SK-N-SH (cell line): ENCODE measurements at regions not wholly inside any gene's neighbourhood (a gene's known extent, or its start where the extent isn't known, plus 50 kb on each side); places are given as distances from the start of the nearest gene placed in this dataset.
A peak's percentile ranks its signal among the peaks of the same experiment; 100 is the strongest.

ENCODE experiments used
- CTCF ChIA-PET: fragments of 300-600, 350-600 bp; formaldehyde crosslinking; extraction: SDS; loops from one replicate; lab custom pipeline; 2021; lab: Yijun Ruan, JAX
- POLR2A ChIA-PET: fragments of 350-600 bp; sonication (Branson Sonifier 250); formaldehyde crosslinking; extraction: SDS; loops from one replicate; lab custom pipeline; 2020; ENCODE audit warnings: antibody characterized with exemption, inconsistent platforms; lab: Yijun Ruan, JAX
- DNase-seq: peaks from one replicate; pipeline ENCODE4 v3.0.0; 2012
- H2AFZ ChIP-seq: fragments of 200-600 bp; sonication (generic); 2 replicates; pipeline ENCODE4 v1.8.1; 2016; ENCODE audit warnings: antibody characterized with exemption, mild to moderate bottlenecking, low read depth
- H3F3A ChIP-seq: fragments of 200-600 bp; sonication (generic); replicated peaks from 2 replicates; pipeline ENCODE3; 2016; ENCODE audit warnings: antibody characterized with exemption, mild to moderate bottlenecking; ENCODE audit not compliant: insufficient read depth
- H3K27ac ChIP-seq, 2 experiments: fragments of 200-500 bp in 1 of 2; fragments of 200-600 bp in 1 of 2; sonication (Bioruptor generic) in 1 of 2; sonication (generic), shearing (Covaris generic) in 1 of 2; 2 replicates each; pipeline versions ENCODE4 v1.5.1 to v1.6.1; 2014 to 2016; ENCODE audit warnings: low read depth in 2 of 2, inconsistent platforms in 1 of 2, low read length in 1 of 2, mild to moderate bottlenecking in 1 of 2, mixed read lengths in 1 of 2
- H3K27me3 ChIP-seq: fragments of 200-600 bp; sonication (generic), shearing (Covaris generic); 2 replicates; pipeline ENCODE4 v1.6.1; 2016; ENCODE audit warnings: mixed run types; ENCODE audit not compliant: insufficient read depth
- H3K36me3 ChIP-seq, 2 experiments: fragments of 200-500 bp in 1 of 2; fragments of 200-600 bp in 1 of 2; sonication (Bioruptor generic) in 1 of 2; sonication (generic) in 1 of 2; replicated peaks in 1 of 2; 2 replicates each; pipeline versions ENCODE3 to v1.5.1; 2014 to 2016; ENCODE audit warnings: low read length in 1 of 2, mild to moderate bottlenecking in 1 of 2; ENCODE audit not compliant: insufficient read depth in 2 of 2, control insufficient read depth in 1 of 2
- H3K4me1 ChIP-seq, 2 experiments: fragments of 200-500 bp in 1 of 2; fragments of 200-600 bp in 1 of 2; sonication (Bioruptor generic) in 1 of 2; sonication (generic), shearing (Covaris generic) in 1 of 2; 2 replicates each; pipeline versions ENCODE4 v1.5.1 to v1.6.1; 2014 to 2016; ENCODE audit warnings: low read depth in 1 of 2, low read length in 1 of 2, mixed run types in 1 of 2; ENCODE audit not compliant: insufficient read depth in 2 of 2, control insufficient read depth in 1 of 2
- H3K4me2 ChIP-seq: fragments of 200-600 bp; sonication (generic), shearing (Covaris generic); 2 replicates; pipeline ENCODE4 v1.6.1; 2017; ENCODE audit warnings: mixed run types
- H3K4me3 ChIP-seq, 2 experiments: fragments of 200-500 bp in 1 of 2; fragments of 200-600 bp in 1 of 2; sonication (Bioruptor generic) in 1 of 2; sonication (generic), shearing (Covaris generic) in 1 of 2; 2 replicates each; pipeline versions ENCODE4 v1.5.1 to v1.8.1; 2014 to 2016; ENCODE audit warnings: low read depth in 2 of 2, inconsistent platforms in 1 of 2, low read length in 1 of 2, mild to moderate bottlenecking in 1 of 2, mixed read lengths in 1 of 2, moderate library complexity in 1 of 2
- H3K79me2 ChIP-seq: fragments of 200-600 bp; sonication (generic); 2 replicates; pipeline ENCODE4 v1.8.1; 2017; ENCODE audit warnings: mild to moderate bottlenecking; ENCODE audit not compliant: insufficient read depth
- H3K9ac ChIP-seq: fragments of 200-600 bp; sonication (generic); 2 replicates; pipeline ENCODE4 v1.6.1; 2017; ENCODE audit warnings: mixed run types
- H3K9me2 ChIP-seq: fragments of 200-600 bp; sonication (generic); 2 replicates; pipeline ENCODE4 v1.6.1; 2017; ENCODE audit warnings: mixed run types
- H3K9me3 ChIP-seq: fragments of 200-600 bp; sonication (generic); 2 replicates; pipeline ENCODE4 v1.6.1; 2017; ENCODE audit warnings: mixed run types, mild to moderate bottlenecking, moderate library complexity
- H4K20me1 ChIP-seq: fragments of 200-600 bp; sonication (generic); 2 replicates; pipeline ENCODE4 v1.6.1; 2017; ENCODE audit warnings: mild to moderate bottlenecking, mixed run types; ENCODE audit not compliant: insufficient read depth
- CHD2 ChIP-seq: fragments of 150-350 bp; IDR thresholded peaks from 2 replicates; pipeline ENCODE4 v1.6.1; 2018; ENCODE audit warnings: low read length; ENCODE audit not compliant: partially characterized antibody
- EP300 ChIP-seq, 2 experiments: IDR thresholded peaks; 2 replicates each; pipeline versions ENCODE4 v1.4.0 to v1.6.1; 2012; ENCODE audit warnings: borderline replicate concordance in 1 of 2, low read depth in 1 of 2, low read length in 1 of 2
- EZH2phosphoT487 ChIP-seq: fragments of 200-600 bp; sonication (generic); IDR thresholded peaks from 2 replicates; pipeline ENCODE4 v1.6.1; 2017; ENCODE audit warnings: low read depth, mixed run types, mild to moderate bottlenecking, antibody characterized with exemption, moderate library complexity, borderline replicate concordance
- FOSL2 ChIP-seq: IDR thresholded peaks from 2 replicates; pipeline ENCODE4 v1.4.0; 2012; ENCODE audit warnings: low read depth, mild to moderate bottlenecking, moderate library complexity, borderline replicate concordance
- FOXM1 ChIP-seq: IDR thresholded peaks from 2 replicates; pipeline ENCODE4 v1.4.0; 2012; ENCODE audit warnings: low read depth, mild to moderate bottlenecking
- GATA2 ChIP-seq: sonication (generic); formaldehyde crosslinking; IDR thresholded peaks from 2 replicates; pipeline ENCODE4 v1.5.0; 2020; ENCODE audit warnings: mild to moderate bottlenecking, missing genetic modification reagents
- MEF2A ChIP-seq: IDR thresholded peaks from 2 replicates; pipeline ENCODE4 v1.4.0; 2012; ENCODE audit warnings: low read depth, borderline replicate concordance
- POLR2AphosphoS5 ChIP-seq: IDR thresholded peaks from 2 replicates; pipeline ENCODE4 v1.6.1; 2012; ENCODE audit warnings: low read depth, low read length
- RAD21 ChIP-seq: IDR thresholded peaks from 2 replicates; pipeline ENCODE4 v1.6.1; 2012; ENCODE audit warnings: mild to moderate bottlenecking, low read length
- REST ChIP-seq: IDR thresholded peaks from 2 replicates; pipeline ENCODE4 v1.6.1; 2012; ENCODE audit warnings: mild to moderate bottlenecking, low read depth, low read length, moderate library complexity
- SIN3A ChIP-seq: IDR thresholded peaks from 2 replicates; pipeline ENCODE4 v1.6.1; 2012; ENCODE audit warnings: low read depth, mild to moderate bottlenecking, low read length, moderate library complexity, borderline replicate concordance
- TCF12 ChIP-seq: IDR thresholded peaks from 2 replicates; pipeline ENCODE4 v1.4.0; 2012
- USF1 ChIP-seq: IDR thresholded peaks from 2 replicates; pipeline ENCODE4 v1.4.0; 2012; ENCODE audit warnings: low read depth, borderline replicate concordance
- WGBS: methylation state at CpG from one replicate; pipeline ENCODE4 v1.1.6; 2017; ENCODE audit warnings: low lambda C conversion rate; 5-methylcytosine and 5-hydroxymethylcytosine counted together
- TF ChIP-seq, protein P1 (sequence below): fragments of 200-600 bp; sonication (generic); IDR thresholded peaks from 2 replicates; pipeline ENCODE4 v1.6.1; 2017; ENCODE audit warnings: antibody characterized with exemption, mild to moderate bottlenecking, moderate library complexity
- TF ChIP-seq, protein P2 (sequence below): fragments of 150-350 bp; IDR thresholded peaks from 2 replicates; pipeline ENCODE4 v1.6.1; 2016; ENCODE audit warnings: mild to moderate bottlenecking, low read depth, low read length

- TF ChIP-seq MEF2A (no peak), CHD2 (no peak), SIN3A (no peak), TCF12 (no peak), EZH2phosphoT487 (no peak), EP300 (IDR thresholded peaks at IDR 0.05; ENCODE audit: borderline replicate concordance in 1 of 2, low read depth in 1 of 2, low read length in 1 of 2) (no peak), FOSL2 (no peak)
- TF ChIP-seq, protein P1, sequence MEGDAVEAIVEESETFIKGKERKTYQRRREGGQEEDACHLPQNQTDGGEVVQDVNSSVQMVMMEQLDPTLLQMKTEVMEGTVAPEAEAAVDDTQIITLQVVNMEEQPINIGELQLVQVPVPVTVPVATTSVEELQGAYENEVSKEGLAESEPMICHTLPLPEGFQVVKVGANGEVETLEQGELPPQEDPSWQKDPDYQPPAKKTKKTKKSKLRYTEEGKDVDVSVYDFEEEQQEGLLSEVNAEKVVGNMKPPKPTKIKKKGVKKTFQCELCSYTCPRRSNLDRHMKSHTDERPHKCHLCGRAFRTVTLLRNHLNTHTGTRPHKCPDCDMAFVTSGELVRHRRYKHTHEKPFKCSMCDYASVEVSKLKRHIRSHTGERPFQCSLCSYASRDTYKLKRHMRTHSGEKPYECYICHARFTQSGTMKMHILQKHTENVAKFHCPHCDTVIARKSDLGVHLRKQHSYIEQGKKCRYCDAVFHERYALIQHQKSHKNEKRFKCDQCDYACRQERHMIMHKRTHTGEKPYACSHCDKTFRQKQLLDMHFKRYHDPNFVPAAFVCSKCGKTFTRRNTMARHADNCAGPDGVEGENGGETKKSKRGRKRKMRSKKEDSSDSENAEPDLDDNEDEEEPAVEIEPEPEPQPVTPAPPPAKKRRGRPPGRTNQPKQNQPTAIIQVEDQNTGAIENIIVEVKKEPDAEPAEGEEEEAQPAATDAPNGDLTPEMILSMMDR: no peak
- TF ChIP-seq, all 33 proteins: peak for 0
These were observed 101.0 kb upstream of the CHD6 start (continued) for GRCh38 chr20:41719151-41719550.

- 13% methylated on average over 1 of the region's 3 CpGs for WGBS
- H3K9ac ChIP-seq: no peak overlapping the region
- no peak overlapping the region for H3K4me3 ChIP-seq
- H3F3A ChIP-seq: no peaks in the 10 kb centered on the region
- no peak overlapping the region for H3K4me2 ChIP-seq
- H3K79me2 ChIP-seq: no peaks in the 10 kb centered on the region
- POLR2A ChIA-PET: interaction anchor here (0.6 kb wide), 1 partner anchor 605 kb away, joined by 3 read pairs; no protein-coding TSS in a partner anchor
- H2AFZ ChIP-seq: no peak overlapping the region
- H3K36me3 ChIP-seq: no peaks in the 10 kb centered on the region
- no peaks in the 10 kb centered on the region for H3K9me2 ChIP-seq
- H3K9me3 ChIP-seq: no peaks in the 10 kb centered on the region
- H4K20me1 ChIP-seq: no peaks in the 10 kb centered on the region
- peak; percentile 26 for DNase-seq
- no peak overlapping the region for H3K27ac ChIP-seq
- H3K27me3 ChIP-seq: no peaks in the 10 kb centered on the region
- CTCF ChIA-PET: interaction anchor here (0.8 to 5.8 kb wide), 8 partner anchors 12 to 1471 kb away, joined by 3 to 29 read pairs (median 4); no protein-coding TSS in a partner anchor
- H3K4me1 ChIP-seq: peaks cover 0 to 7% of the 10 kb centered on the region in 2 experiments; a peak in 1 of 4 replicates
- TF ChIP-seq GATA2 (CRISPR knock-in tag) (peak; percentile 9; the same call in 1 of the 2 replicates), FOXM1 (no peak)
These were observed 99.3 kb upstream of the CHD6 start for GRCh38 chr20:41717483-41717882.

DNA sequence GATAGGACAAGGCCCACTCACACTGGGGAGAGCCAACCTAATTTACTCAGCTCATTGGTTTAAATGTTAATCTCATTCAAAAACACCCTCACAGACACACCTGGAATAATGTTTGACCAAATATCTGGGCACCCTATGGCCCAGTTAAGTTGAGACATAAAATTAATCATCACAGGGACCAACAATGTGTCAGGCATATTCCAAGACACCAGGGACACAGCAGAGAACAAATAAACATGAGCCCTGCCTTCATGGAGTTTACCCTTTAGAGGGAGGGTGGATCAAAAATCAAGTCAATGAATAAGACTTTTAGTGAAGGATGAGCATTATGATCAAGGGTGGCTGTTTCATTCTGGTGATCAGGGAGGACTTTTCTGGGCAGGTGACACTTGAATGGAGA, 98.7 kb upstream of the CHD6 start:
- no peak overlapping the region for H3K27ac ChIP-seq
- no peaks in the 10 kb centered on the region for H3F3A ChIP-seq
- H3K4me3 ChIP-seq: no peak overlapping the region
- POLR2A ChIA-PET: no interaction called here
- no peaks in the 10 kb centered on the region for H3K9me2 ChIP-seq
- CTCF ChIA-PET: interaction anchor here (1.2 to 5.8 kb wide), 6 partner anchors 13 to 24 kb away, joined by 3 to 29 read pairs (median 5); no protein-coding TSS in a partner anchor
- H3K9me3 ChIP-seq: no peaks in the 10 kb centered on the region
- H3K79me2 ChIP-seq: no peaks in the 10 kb centered on the region
- H3K36me3 ChIP-seq: no peaks in the 10 kb centered on the region
- no peak overlapping the region for H3K9ac ChIP-seq
- no peaks in the 10 kb centered on the region for H4K20me1 ChIP-seq
- H3K27me3 ChIP-seq: no peaks in the 10 kb centered on the region
- no peak for DNase-seq
- H3K4me2 ChIP-seq: no peak overlapping the region
- no peak overlapping the region for H2AFZ ChIP-seq
- H3K4me1 ChIP-seq: peaks cover 0 to 7% of the 10 kb centered on the region in 2 experiments; a peak in 1 of 4 replicates
- no peak for TF ChIP-seq CHD2
- TF ChIP-seq, protein P2, sequence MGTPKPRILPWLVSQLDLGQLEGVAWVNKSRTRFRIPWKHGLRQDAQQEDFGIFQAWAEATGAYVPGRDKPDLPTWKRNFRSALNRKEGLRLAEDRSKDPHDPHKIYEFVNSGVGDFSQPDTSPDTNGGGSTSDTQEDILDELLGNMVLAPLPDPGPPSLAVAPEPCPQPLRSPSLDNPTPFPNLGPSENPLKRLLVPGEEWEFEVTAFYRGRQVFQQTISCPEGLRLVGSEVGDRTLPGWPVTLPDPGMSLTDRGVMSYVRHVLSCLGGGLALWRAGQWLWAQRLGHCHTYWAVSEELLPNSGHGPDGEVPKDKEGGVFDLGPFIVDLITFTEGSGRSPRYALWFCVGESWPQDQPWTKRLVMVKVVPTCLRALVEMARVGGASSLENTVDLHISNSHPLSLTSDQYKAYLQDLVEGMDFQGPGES: no peak
- TF ChIP-seq FOXM1: no peak
- no peak for TF ChIP-seq SIN3A
- no peak for TF ChIP-seq REST
- TF ChIP-seq, protein P1: no peak
- TF ChIP-seq USF1: no peak
- TF ChIP-seq POLR2AphosphoS5: no peak
- no peak for TF ChIP-seq RAD21
